ENCODE measurements at regions not wholly inside any gene's neighbourhood (a gene's known extent, or its start where the extent isn't known, plus 50 kb on each side); places are given as distances from the start of the nearest gene placed in this dataset.

GRCh38 chr5:152547202-152547601, 142.1 kb upstream of the NMUR2 start:
- TF ChIP-seq CTCF (IDR thresholded peaks at IDR 0.05; ENCODE audit: low read depth, low read length): no peak
- H3K4me3 ChIP-seq (replicated peaks in 1 of 2; ENCODE audit: low read depth in 2 of 2, low read length in 2 of 2): no peak overlapping the region
- no peak for DNase-seq (ENCODE audit: low read depth in 2 of 2)

- no peak for DNase-seq (ENCODE audit: low read depth in 2 of 2)
- no peak overlapping the region for H3K4me3 ChIP-seq (replicated peaks in 1 of 2; ENCODE audit: low read depth in 2 of 2, low read length in 2 of 2)
- TF ChIP-seq CTCF (IDR thresholded peaks at IDR 0.05; ENCODE audit: low read depth, low read length): no peak
Measured at GRCh38 chr5:152549709-152550108, 144.6 kb upstream of the NMUR2 start.

- TF ChIP-seq CTCF (IDR thresholded peaks at IDR 0.05; ENCODE audit: low read depth, low read length): no peak
Measured at GRCh38 chr5:152551061-152551460, 146.0 kb upstream of the NMUR2 start.

GRCh38 chr5:152556784-152557183, 151.7 kb upstream of the NMUR2 start:
- no peak for DNase-seq (ENCODE audit: low read depth in 2 of 2)
- no peak for TF ChIP-seq CTCF (IDR thresholded peaks at IDR 0.05; ENCODE audit: low read depth, low read length)
- H3K4me3 ChIP-seq (replicated peaks in 1 of 2; ENCODE audit: low read depth in 2 of 2, low read length in 2 of 2): no peak overlapping the region

More at GRCh38 chr5:152551061-152551460, 146.0 kb upstream of the NMUR2 start:
- DNase-seq (ENCODE audit: low read depth in 2 of 2): no peak
- no peak overlapping the region for H3K4me3 ChIP-seq (replicated peaks in 1 of 2; ENCODE audit: low read depth in 2 of 2, low read length in 2 of 2)

GRCh38 chr5:152560512-152561137, 155.5 kb upstream of the NMUR2 start:
- H3K4me3 ChIP-seq (replicated peaks in 1 of 2; ENCODE audit: low read depth in 2 of 2, low read length in 2 of 2): no peak overlapping the region
- peak; percentile 76 for TF ChIP-seq CTCF (IDR thresholded peaks at IDR 0.05; ENCODE audit: low read depth, low read length)
- peak; percentile 69 to 72 for DNase-seq (ENCODE audit: low read depth in 2 of 2)

- DNase-seq (ENCODE audit: low read depth in 2 of 2): no peak
- TF ChIP-seq CTCF (IDR thresholded peaks at IDR 0.05; ENCODE audit: low read depth, low read length): no peak
- H3K4me3 ChIP-seq (replicated peaks in 1 of 2; ENCODE audit: low read depth in 2 of 2, low read length in 2 of 2): no peak overlapping the region
Measured at GRCh38 chr5:152568016-152568415, 162.9 kb upstream of the NMUR2 start.

- H3K4me3 ChIP-seq (replicated peaks in 1 of 2; ENCODE audit: low read depth in 2 of 2, low read length in 2 of 2): no peak overlapping the region
- DNase-seq (ENCODE audit: low read depth in 2 of 2): no peak
- TF ChIP-seq CTCF (IDR thresholded peaks at IDR 0.05; ENCODE audit: low read depth, low read length): no peak
Measured at GRCh38 chr5:152572812-152573211, 167.7 kb upstream of the NMUR2 start.
